Spinal cord (tissue), 9 donors: ENCODE measurements at regions not wholly inside any gene's neighbourhood (a gene's known extent, or its start where the extent isn't known, plus 50 kb on each side); places are given as distances from the start of the nearest gene placed in this dataset.

Experiments used
- DNase-seq, 6 donors: peaks; one replicate each; pipeline versions ENCODE4 v3.0.0 to v3.0.0-alpha.2; 2013 to 2015; ENCODE audit warnings: low spot score in 6 of 6, low read depth in 4 of 6
- H3K27ac ChIP-seq: one replicate; pipeline ENCODE4 v1.5.1; 2013; ENCODE audit warnings: low read depth, low read length, control low read depth
- H3K27me3 ChIP-seq: one replicate; pipeline ENCODE4 v1.6.1; 2013; ENCODE audit warnings: low read length; ENCODE audit not compliant: control insufficient read depth, insufficient read depth
- H3K36me3 ChIP-seq: one replicate; pipeline ENCODE4 v1.6.1; 2013; ENCODE audit warnings: low read length; ENCODE audit not compliant: control insufficient read depth, insufficient read depth
- H3K4me1 ChIP-seq: one replicate; pipeline ENCODE4 v1.6.1; 2013; ENCODE audit warnings: low read length; ENCODE audit not compliant: control insufficient read depth, insufficient read depth
- H3K4me3 ChIP-seq: one replicate; pipeline ENCODE4 v1.5.1; 2013; ENCODE audit warnings: low read depth, low read length, control low read depth
- H3K9me3 ChIP-seq: one replicate; pipeline ENCODE4 v1.6.1; 2013; ENCODE audit warnings: low read length; ENCODE audit not compliant: control insufficient read depth, insufficient read depth
- WGBS: methylation state at CpG from one replicate; pipeline ENCODE4 v1.1.5; 2013; ENCODE audit warnings: missing lambda C conversion rate; ENCODE audit not compliant: insufficient coverage; 5-methylcytosine and 5-hydroxymethylcytosine counted together
- donor health status: healthy.

- WGBS: no CpG with 5 or more reads among the region's 5 CpGs
- no peaks in the 10 kb centered on the region for H3K27me3 ChIP-seq
- DNase-seq: peak in 1 of 6 donors; percentile 10
These were observed 968.9 kb upstream of the EYS start for GRCh38 chr6:66675906-66676305.

GRCh38 chr6:66664112-66664511 is 957.1 kb upstream of the EYS start:
- DNase-seq: no peak
- no peaks in the 10 kb centered on the region for H3K27me3 ChIP-seq
- H3K4me1 ChIP-seq: no peaks in the 10 kb centered on the region
- H3K27ac ChIP-seq: no peak overlapping the region
- no peaks in the 10 kb centered on the region for H3K36me3 ChIP-seq
- WGBS: no CpG with 5 or more reads among the region's 4 CpGs
- no peak overlapping the region for H3K4me3 ChIP-seq
- no peaks in the 10 kb centered on the region for H3K9me3 ChIP-seq

More at GRCh38 chr6:66675906-66676305, 968.9 kb upstream of the EYS start:
- Histone ChIP-seq H3K4me1 (no peaks in the 10 kb centered on the region), H3K9me3 (no peaks in the 10 kb centered on the region), H3K4me3 (no peak overlapping the region), H3K36me3 (no peaks in the 10 kb centered on the region), H3K27ac (no peak overlapping the region)

GRCh38 chr6:66662721-66663507 is 955.9 kb upstream of the EYS start:
- Histone ChIP-seq H3K4me3 (no peak overlapping the region), H3K9me3 (no peaks in the 10 kb centered on the region), H3K27me3 (no peaks in the 10 kb centered on the region), H3K27ac (no peak overlapping the region), H3K36me3 (no peaks in the 10 kb centered on the region), H3K4me1 (no peaks in the 10 kb centered on the region)
- 30% methylated on average over 4 of the region's 6 CpGs for WGBS
- peak in 4 of 6 donors; percentile 2 to 75 (median 18) for DNase-seq

GRCh38 chr6:66662196-66662595 is 955.2 kb upstream of the EYS start:
- no peaks in the 10 kb centered on the region for H3K36me3 ChIP-seq
- no peaks in the 10 kb centered on the region for H3K27me3 ChIP-seq
- DNase-seq: peak in 4 of 6 donors; percentile 5 to 87 (median 51)
- H3K27ac ChIP-seq: no peak overlapping the region
- H3K4me1 ChIP-seq: no peaks in the 10 kb centered on the region
- H3K4me3 ChIP-seq: no peak overlapping the region
- no peaks in the 10 kb centered on the region for H3K9me3 ChIP-seq

GRCh38 chr6:66655420-66655819 is 948.4 kb upstream of the EYS start:
- H3K36me3 ChIP-seq: no peaks in the 10 kb centered on the region
- no peaks in the 10 kb centered on the region for H3K4me1 ChIP-seq
- no peak overlapping the region for H3K27ac ChIP-seq
- DNase-seq: no peak
- no peaks in the 10 kb centered on the region for H3K27me3 ChIP-seq
- 97% methylated on average over 13 of the region's 13 CpGs for WGBS
- no peaks in the 10 kb centered on the region for H3K9me3 ChIP-seq
- H3K4me3 ChIP-seq: no peak overlapping the region

GRCh38 chr6:66638518-66638917 is 931.5 kb upstream of the EYS start:
- no peaks in the 10 kb centered on the region for H3K9me3 ChIP-seq
- DNase-seq: no peak
- WGBS: no CpG with 5 or more reads among the region's 3 CpGs

GRCh38 chr6:66638099-66638498 is 931.1 kb upstream of the EYS start:
- H3K9me3 ChIP-seq: no peaks in the 10 kb centered on the region
- H3K27me3 ChIP-seq: no peaks in the 10 kb centered on the region
- H3K4me1 ChIP-seq: no peaks in the 10 kb centered on the region
- H3K4me3 ChIP-seq: no peak overlapping the region
- no peak for DNase-seq
- WGBS: no CpG with 5 or more reads among the region's 5 CpGs
- no peaks in the 10 kb centered on the region for H3K36me3 ChIP-seq
- H3K27ac ChIP-seq: no peak overlapping the region

More at GRCh38 chr6:66638518-66638917, 931.5 kb upstream of the EYS start:
- Histone ChIP-seq H3K27me3 (no peaks in the 10 kb centered on the region), H3K4me1 (no peaks in the 10 kb centered on the region), H3K4me3 (no peak overlapping the region), H3K27ac (no peak overlapping the region), H3K36me3 (no peaks in the 10 kb centered on the region)

- Histone ChIP-seq H3K4me3 (no peak overlapping the region), H3K4me1 (no peaks in the 10 kb centered on the region), H3K9me3 (no peaks in the 10 kb centered on the region), H3K27me3 (no peaks in the 10 kb centered on the region), H3K27ac (no peak overlapping the region), H3K36me3 (no peaks in the 10 kb centered on the region)
- no peak for DNase-seq
These were observed 921.9 kb upstream of the EYS start for GRCh38 chr6:66628917-66629316.

- WGBS: no CpG with 5 or more reads among the region's 1 CpG
- Histone ChIP-seq H3K27ac (no peak overlapping the region), H3K9me3 (no peaks in the 10 kb centered on the region), H3K4me1 (no peaks in the 10 kb centered on the region), H3K36me3 (no peaks in the 10 kb centered on the region), H3K4me3 (no peak overlapping the region), H3K27me3 (no peaks in the 10 kb centered on the region)
- no peak for DNase-seq
These were observed 916.0 kb upstream of the EYS start for GRCh38 chr6:66623050-66623449.

- WGBS: 82% methylated on average over 1 of the region's 1 CpG
- H3K36me3 ChIP-seq: no peaks in the 10 kb centered on the region
These were observed 898.9 kb upstream of the EYS start for GRCh38 chr6:66605971-66606370.

More at GRCh38 chr6:66605971-66606370, 898.9 kb upstream of the EYS start:
- Histone ChIP-seq H3K9me3 (no peaks in the 10 kb centered on the region), H3K4me1 (no peaks in the 10 kb centered on the region), H3K4me3 (no peak overlapping the region), H3K27me3 (no peaks in the 10 kb centered on the region), H3K27ac (no peak overlapping the region)
- no peak for DNase-seq
